CD4-positive, alpha-beta T cell treated with Interferon gamma for 1 hour (primary cell): ENCODE measurements at regions not wholly inside any gene's neighbourhood (a gene's known extent, or its start where the extent isn't known, plus 50 kb on each side); places are given as distances from the start of the nearest gene placed in this dataset.
"Not testable (repeated sequence)": the region's sequence is repeated elsewhere in the genome, so short reads cannot be mapped to it uniquely, and the experiment has no call there.

Experiments
- DNase-seq: peaks from one replicate; pipeline ENCODE4 v3.0.0-alpha.2; 2020

GRCh38 chr10:64959116-64959515 lies 1437.9 kb downstream of the REEP3 start:
- no peak for DNase-seq

- no peak for DNase-seq
Measured at GRCh38 chr10:64959883-64960282, 1438.7 kb downstream of the REEP3 start.

DNA sequence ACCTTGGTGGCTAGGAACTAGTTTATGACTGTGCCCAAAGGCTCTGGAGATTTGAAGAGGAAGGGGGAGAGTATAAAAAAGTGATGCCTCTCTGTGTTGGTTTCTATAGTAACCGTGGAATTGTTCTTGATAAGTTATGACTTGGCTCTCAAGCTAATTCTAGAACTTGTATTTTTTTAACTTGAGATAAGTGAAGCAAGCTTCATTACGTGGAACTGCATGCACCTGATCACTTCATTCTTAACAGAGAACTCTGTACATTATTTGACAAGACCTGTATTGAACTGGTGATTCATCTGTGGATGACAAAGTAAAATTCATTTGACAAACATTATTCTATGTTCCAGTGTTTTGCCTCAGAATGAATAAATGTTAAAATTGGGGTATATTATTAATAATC lies 1452.2 kb downstream of the REEP3 start:
- DNase-seq, result no peak

GRCh38 chr10:64976150-64976549 lies 1454.9 kb downstream of the REEP3 start:
- DNase-seq, result no peak

- no peak for DNase-seq
Measured at GRCh38 chr10:64977915-64978314, 1456.7 kb downstream of the REEP3 start.

- no peak for DNase-seq
Measured at GRCh38 chr10:64996886-64997285, 1475.7 kb downstream of the REEP3 start.

- no peak for DNase-seq
Measured at GRCh38 chr10:65010845-65011244, 1489.6 kb downstream of the REEP3 start.

DNA sequence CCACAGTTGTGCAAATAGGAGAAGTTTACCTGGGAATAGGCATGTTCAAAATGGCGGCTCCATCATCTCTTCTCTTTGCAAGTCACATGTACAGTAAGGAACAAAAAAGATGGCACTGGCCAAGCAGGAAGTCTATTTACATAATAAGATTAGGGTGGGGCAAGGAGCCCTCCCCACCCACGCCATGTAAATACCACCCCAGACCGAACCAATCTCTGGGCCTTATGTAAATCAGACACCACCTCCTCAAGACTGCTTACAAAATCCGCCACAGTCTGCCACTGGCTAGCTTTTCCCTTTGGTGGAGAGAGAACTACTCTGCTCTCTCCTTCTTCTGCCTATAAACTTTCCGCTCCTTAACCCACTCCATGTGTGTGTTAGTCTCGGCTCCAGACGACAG lies 1496.3 kb downstream of the REEP3 start:
- no peak for DNase-seq

- no peak for DNase-seq
Measured at GRCh38 chr10:65024886-65025285, 1503.7 kb downstream of the REEP3 start.

DNA sequence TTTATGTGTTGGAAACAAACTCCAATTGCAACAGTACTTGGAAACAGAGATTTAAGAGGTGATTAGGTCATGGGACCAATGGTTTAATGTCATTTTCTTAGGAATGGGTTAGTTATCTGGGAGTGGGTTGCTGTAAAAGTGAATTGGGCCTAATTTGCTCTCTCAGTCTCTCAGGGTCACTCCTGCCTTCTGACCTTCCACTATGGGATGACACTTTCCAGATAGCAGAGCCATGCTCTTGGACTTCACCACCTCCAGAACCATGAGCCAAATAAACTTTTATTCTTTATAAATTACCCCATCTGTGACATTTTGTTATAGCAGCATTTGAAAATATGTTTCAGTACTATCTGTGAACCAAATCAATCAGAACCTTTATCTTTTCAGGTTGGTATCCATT lies 1509.1 kb downstream of the REEP3 start:
- DNase-seq, result no peak

GRCh38 chr10:65032867-65033769 lies 1511.9 kb downstream of the REEP3 start:
- DNase-seq, result no peak

DNA sequence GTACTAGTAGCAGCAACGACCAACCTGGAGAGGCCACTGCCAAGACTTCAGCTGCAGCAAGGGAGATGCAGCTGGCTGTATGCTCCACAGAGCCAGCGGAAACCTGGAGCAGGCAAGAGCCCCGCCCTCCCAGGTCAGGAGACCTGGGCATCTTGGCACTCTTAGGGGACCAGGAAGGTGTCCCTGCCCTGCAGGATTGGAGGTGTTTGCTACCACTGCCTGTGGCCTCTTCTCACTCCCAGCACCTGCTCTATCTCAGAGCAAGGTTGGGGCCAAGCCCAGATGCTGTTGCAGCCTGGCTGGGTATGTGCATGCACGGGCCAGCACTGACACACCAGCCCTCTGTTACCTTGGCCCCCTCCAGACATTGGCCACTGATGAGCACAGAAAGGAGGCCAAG lies 1512.8 kb downstream of the REEP3 start:
- no peak for DNase-seq

- no peak for DNase-seq
Measured at GRCh38 chr10:65040796-65041195, 1519.6 kb downstream of the REEP3 start.

DNA sequence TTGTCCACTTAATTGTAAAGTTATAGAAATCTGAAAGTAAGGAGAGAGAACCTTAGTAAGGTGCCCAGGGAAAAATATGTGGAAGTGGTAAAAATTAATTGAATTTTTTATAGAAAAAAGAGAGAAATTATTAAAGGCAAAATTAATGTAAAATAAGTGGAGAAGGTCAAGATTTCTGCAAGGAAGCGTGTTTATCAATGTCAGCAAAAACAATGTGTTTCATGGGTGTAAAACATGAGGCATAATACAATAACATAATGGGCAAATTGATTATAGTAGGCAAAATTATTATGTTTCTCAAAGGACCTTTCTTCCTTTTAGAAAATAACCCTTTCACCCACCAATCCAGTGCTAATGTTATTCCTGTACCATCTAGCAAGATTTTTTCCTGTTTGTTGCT lies 1520.1 kb downstream of the REEP3 start:
- no peak for DNase-seq

- no peak for DNase-seq
Measured at GRCh38 chr10:65042496-65042895, 1521.3 kb downstream of the REEP3 start.

DNA sequence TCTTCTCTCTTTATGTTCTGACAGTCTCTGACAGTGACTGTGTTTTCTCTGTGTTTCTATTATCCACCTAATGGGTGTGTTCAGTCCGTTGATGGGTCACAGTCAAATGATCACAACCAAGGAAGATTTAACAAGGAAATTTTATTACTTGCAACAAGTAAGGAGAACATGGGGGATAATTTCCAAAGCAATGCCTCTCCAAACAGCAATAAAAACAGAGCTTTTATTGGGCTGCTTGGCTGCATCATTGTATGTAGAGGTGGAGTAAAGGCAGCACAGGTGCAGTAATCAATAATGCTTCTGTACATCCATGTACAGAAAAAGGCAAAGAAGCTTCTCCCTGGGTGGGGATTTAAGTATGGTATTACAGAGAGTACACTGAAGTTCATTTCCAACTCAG lies 1525.6 kb downstream of the REEP3 start:
- no peak for DNase-seq

DNA sequence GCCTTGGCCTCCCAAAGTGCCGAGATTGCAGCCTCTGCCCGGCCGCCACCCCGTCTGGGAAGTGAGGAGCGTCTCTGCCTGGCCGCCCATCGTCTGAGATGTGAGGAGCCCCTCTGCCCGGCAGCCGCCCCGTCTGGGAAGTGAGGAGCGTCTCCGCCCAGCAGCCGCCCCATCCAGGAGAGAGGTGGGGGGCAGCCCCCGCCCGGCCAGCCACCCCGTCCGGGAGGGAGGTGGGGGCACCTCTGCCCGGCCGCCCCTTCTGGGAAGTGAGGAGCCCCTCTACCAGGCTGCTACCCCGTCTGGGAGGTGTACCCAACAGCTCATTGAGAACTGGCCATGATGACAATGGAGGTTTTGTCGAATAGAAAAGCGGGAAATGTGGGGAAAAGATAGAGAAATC lies 1530.9 kb downstream of the REEP3 start:
- DNase-seq, result not testable (repeated sequence)

GRCh38 chr10:65053397-65053796 lies 1532.2 kb downstream of the REEP3 start:
- not testable (repeated sequence) for DNase-seq

GRCh38 chr10:65053831-65054351 lies 1532.7 kb downstream of the REEP3 start:
- not testable (repeated sequence) for DNase-seq

DNA sequence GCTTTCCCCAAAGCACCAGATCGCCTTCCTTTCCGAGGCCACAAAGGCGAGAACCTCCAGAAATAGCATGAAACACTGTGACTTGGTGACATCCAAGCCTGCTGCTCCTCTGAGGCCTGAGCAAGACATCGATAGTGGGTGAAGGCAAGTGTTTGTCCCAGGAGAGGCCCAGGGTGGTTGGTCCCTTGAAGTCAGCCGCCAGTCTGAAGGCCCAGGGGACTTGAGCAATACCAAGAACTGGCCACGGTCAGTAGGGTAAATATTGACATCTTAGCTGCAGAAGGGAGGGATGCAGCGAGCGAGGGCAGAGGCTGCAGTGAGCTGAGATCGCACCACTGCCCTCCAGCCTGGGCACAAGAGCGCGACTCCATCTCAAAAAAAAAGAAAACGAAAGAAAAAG lies 1533.5 kb downstream of the REEP3 start:
- DNase-seq, result not testable (repeated sequence)

GRCh38 chr10:65065278-65065677 lies 1544.1 kb downstream of the REEP3 start:
- DNase-seq, result no peak

DNA sequence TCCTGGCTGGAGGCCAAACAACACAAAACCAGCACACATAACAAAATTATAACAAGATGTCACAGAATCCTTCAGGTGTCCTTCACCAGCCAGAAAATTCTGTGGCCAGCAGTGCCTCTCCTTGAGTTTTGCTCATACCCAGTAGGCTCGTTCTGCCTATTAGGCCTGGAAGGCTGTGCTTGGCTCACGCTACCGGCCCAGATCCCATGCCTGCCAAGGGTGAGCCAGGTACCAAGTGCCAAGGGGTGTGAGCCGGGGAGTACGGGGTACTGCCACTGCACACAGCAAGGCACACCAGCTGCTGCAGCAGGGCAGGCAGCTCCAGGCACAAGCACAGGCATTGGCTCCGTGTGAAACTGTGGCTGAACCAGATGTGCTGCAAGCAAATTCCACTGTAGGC lies 1562.0 kb downstream of the REEP3 start:
- no peak for DNase-seq

- DNase-seq, result no peak
Measured at GRCh38 chr10:65090991-65091390, 1569.8 kb downstream of the REEP3 start.

- no peak for DNase-seq
Measured at GRCh38 chr10:65100146-65100545, 1578.9 kb downstream of the REEP3 start.

- DNase-seq, result not testable (repeated sequence)
Measured at GRCh38 chr10:65100881-65101280, 1579.7 kb downstream of the REEP3 start.
